COLO829 (cell line): ENCODE measurements at regions not wholly inside any gene's neighbourhood (a gene's known extent, or its start where the extent isn't known, plus 50 kb on each side); places are given as distances from the start of the nearest gene placed in this dataset.
"Not testable (repeated sequence)": the region's sequence is repeated elsewhere in the genome, so short reads cannot be mapped to it uniquely, and the experiment has no call there.

Source experiments
- DNase-seq: peaks from one replicate; pipeline ENCODE4 v3.0.0; 2012; ENCODE audit warnings: low spot score

DNA sequence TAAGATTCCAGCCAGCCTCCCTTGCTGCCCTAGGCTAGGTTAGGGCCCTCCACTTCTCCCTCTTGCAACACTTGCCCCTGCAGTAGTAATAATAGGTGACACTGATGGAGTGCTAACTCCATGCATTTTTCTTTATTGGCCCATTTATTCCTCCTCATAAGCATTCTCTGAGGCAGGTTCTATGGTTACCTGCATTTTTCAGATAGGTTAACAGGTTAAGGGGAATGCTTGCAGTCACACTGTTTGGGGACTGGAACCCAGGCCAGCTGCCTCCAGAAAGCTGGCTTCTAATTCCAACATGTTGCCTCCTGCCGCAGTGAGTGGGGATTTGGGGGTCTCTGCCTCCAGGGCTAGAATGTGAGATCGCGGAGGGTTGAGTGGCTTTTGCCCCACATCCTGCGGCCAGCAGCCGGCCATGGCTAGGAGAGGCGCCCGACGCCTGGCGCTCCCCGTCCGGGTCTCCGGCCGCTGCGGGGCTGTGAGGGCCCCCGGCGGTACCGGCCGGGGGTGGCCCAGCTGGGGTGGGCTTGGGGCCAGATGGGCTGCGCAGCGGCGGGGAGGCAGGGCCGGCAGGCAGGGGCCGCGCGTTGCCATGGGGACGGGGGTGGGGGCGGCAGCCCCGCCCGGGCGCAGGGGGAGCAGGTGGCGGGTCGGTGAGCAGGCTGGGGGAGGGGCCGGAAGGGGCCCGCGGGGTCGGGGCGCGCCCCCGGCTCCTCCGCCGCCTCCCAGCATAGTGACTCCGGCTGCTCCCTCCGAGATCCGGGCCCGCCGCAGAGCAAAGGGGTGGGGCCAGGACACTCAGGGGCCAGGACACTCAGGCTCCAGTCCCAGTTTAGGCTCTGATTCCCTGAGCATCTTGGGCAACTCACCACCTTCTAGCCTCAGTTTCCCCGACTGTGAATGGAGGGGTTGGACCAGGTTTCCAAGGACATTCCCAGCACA, 68.4 kb upstream of the SSBP3 start:
- no peak for DNase-seq

- DNase-seq = no peak
Measured at GRCh38 chr1:54471588-54471987, 65.4 kb upstream of the SSBP3 start.

- not testable (repeated sequence) for DNase-seq
Measured at GRCh38 chr1:54469444-54469843, 63.2 kb upstream of the SSBP3 start.

GRCh38 chr1:54468288-54469084, 62.3 kb upstream of the SSBP3 start:
- DNase-seq = not testable (repeated sequence)

DNA sequence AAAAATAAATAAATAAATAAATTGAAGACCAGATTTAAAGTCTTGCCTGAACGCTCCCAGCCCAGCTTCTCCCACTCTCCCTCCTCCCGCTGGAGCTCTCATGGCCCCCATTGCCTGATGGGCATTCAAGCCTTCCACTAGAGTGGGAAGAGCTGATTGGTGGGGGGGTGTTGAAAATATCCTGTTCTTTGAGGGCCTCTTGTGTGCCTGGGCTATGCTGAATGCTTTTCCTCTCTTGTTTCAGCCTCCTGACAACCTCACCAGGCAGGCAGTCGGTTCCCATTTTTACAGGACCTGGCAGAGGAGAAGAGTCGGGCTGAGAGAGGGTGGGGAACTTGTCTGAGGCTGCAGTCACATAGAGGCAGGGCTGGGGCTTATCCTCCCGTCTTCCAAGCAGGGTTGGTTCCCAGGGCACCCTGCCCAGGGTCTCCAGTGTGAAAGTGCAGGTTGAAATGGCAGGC, 59.2 kb upstream of the SSBP3 start:
- DNase-seq = no peak

DNA sequence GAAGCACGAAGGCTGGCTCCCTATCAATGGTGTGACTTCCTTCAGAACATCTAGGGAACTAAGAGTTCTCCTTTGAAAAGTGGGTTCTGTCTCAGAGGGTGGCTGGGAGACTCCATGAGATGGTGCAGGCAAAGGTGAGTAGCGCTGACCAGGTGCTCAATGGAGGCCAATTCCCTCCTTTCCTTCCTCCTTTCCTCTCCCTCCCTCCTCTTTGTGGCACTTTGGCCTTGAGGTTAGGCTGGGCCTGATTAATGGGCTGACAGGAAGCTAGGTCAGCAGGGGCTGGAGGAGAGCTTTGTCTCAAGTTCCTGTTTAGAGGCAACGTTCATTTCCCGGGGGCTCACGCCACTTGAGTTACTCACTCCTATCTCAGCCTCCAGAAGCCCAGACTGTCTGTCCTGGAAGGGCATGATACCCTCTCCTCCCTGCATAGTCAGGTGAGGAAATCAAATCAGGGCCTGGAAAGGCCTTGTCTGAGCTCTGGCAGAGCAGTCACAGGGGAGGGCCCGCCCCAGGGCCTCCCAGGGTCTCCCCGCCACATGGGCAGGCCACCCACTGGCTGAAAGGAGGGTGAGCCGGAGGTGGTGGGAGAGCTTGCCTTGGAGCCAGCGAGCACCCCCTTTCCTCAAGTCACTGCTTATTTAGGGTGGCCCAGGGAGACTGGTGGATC, 58.4 kb upstream of the SSBP3 start:
- no peak for DNase-seq

- DNase-seq = no peak
Measured at GRCh38 chr1:54464031-54464476, 57.9 kb upstream of the SSBP3 start.

DNA sequence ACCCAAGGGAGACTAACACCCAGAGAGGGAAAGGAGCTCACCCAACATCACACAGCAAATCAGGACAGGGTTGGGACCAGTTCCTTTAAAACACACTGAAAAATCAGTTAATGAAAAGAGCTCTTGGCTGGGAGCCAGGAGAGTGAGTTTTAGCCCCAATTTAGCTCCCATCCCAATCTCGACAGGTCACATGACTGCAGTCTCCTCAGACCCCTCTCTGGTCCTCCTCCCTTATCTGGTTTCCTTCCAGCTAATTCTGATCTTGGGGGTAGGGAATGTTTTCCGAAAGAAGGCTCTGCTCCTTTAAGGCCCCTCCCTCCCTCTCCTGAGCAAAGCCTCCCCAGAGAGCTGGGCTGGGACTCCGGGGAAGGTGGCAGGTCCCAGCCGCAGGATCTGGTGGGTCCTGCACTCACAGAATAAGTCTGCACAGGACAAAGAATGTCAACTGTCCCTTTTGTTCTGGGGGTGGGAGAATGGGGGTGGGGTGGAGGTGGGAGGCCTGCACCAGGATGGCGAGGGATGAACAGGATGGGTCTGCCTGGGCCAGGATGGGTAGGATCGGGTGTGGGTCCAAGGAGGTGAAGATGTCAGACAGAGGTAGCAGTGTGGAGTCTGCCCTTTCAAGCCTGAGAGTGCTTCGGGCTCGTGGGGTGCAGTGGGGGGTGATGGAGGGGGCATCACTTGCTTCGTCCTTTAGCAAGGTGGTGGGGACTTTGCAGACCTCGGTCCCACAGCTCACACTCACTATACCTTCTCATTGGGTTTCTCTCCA, 57.3 kb upstream of the SSBP3 start:
- no peak for DNase-seq

GRCh38 chr1:54462597-54463258, 56.5 kb upstream of the SSBP3 start:
- no peak for DNase-seq

- DNase-seq = no peak
Measured at GRCh38 chr1:54461731-54462596, 55.8 kb upstream of the SSBP3 start.

DNA sequence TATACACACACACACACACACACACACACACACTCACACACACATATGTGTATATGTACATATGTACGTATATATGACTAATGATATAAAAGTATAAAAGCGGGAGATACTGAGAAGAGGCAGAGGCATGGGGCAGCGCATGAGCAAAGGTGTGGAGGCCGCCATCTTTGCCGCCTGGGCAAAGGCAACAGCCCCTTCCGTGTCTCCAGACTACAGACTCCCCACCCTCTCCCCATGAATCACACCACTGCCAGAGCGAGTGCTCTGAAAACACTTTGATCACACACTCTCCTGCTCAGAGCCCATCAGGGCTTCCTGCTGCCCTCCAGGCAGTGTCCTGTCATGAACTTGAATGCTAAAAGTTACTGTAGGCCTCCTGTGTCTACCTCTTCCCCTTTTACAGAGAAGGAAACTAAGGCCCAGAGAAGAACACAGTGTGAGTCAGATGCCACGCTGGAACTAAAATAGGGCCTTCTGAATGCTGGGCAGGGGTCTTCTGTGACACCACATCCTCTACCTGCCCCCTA, 54.7 kb upstream of the SSBP3 start:
- no peak for DNase-seq

DNA sequence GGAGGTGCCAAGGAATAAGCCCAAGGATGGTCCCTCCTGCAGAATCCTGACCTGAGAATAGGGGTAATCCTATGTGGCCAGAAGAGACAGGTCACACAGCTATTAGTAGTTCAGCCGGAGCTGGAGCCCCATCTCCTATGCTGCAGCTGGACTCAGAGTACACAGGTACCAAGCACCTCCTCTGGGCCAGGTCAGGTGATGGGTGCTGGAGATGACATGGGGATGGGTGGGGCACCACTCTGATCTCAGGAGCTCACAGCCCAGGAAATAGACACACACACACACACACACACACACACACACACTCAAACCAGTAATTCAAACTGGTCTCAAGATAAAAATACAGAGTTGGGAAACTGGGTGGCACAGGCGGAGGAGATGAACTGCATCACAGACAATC, 54.2 kb upstream of the SSBP3 start:
- no peak for DNase-seq

- no peak for DNase-seq
Measured at GRCh38 chr1:54459726-54460191, 53.6 kb upstream of the SSBP3 start.

DNA sequence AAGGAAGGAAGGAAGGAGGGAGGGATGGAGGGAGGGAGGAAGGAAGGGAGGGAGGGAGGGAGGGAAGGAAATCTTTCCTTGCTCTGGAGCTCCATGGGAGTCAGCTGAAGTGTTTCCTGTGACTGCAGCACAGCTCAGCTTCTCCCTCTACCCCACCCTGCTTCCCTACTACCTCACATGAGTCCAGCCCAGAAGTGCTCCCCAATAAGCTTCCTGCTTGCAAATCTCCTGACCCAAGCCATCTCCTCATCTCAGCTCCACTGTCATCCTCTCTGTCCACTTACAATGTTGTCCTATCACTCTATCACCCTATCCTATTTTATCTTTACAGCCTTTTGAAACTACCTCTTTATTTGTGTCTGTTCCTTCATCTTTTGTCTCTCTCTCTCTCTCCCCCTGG, 52.9 kb upstream of the SSBP3 start:
- DNase-seq = no peak

- no peak for DNase-seq
Measured at GRCh38 chr1:54456921-54457529, 50.8 kb upstream of the SSBP3 start.

DNA sequence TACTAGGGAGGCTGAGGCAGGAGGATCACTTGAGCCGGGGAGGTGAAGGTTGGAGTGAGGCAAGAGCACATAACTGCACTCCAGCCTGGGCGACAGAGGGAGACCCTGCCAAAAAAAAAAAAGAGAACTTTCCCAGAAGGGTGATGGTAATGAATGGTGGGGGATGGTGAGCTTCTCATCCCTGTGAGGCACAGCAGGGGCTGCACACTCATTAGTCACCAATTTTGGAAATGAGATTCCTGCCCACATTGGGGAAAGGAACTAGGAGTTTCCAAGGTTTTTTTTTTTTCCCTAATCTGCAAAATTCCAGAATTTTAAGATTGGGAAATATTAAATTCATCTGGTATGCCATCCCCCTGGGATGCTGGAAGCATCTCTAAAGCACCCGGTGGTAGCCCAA, 50.2 kb upstream of the SSBP3 start:
- DNase-seq = no peak
